ENCODE measurements at regions not wholly inside any gene's neighbourhood (a gene's known extent, or its start where the extent isn't known, plus 50 kb on each side); places are given as distances from the start of the nearest gene placed in this dataset.
A peak's percentile ranks its signal among the peaks of the same experiment; 100 is the strongest.

GRCh38 chr6:170025935-170026750 lies 264.7 kb downstream of the DLL1 start:
- Histone ChIP-seq H3K9me3 (ENCODE audit: control insufficient read depth in 4 of 4, insufficient read depth in 3 of 4, low read length in 3 of 4) (no peaks in the 10 kb centered on the region), H3K9ac (ENCODE audit: insufficient read depth in 1 of 2, low read length in 2 of 2) (no peak overlapping the region), H3K4me3 (no peak overlapping the region), H3K36me3 (ENCODE audit: control insufficient read depth in 4 of 4, insufficient read depth in 4 of 4, low read length in 4 of 4) (no peaks in the 10 kb centered on the region), H3K4me1 (ENCODE audit: control insufficient read depth in 5 of 5, insufficient read depth in 5 of 5, low read length in 5 of 5) (peaks cover 0 to 23% (median 7%) of the 10 kb centered on the region in 5 donors), H3K27me3 (ENCODE audit: control insufficient read depth in 3 of 3, insufficient read depth in 3 of 3, low read length in 2 of 3) (peaks cover 0 to 22% (median 6%) of the 10 kb centered on the region in 3 donors), H3K27ac (ENCODE audit: low read depth in 1 of 2, low read length in 1 of 2) (peak overlapping the region in 1 of 2 donors; percentile 44)
- TF ChIP-seq CTCF (IDR thresholded peaks at IDR 0.05; ENCODE audit: control extremely low read depth, extremely low read depth): no peak
- ATAC-seq (ENCODE audit: insufficient read depth, low FRiP score) (peak; percentile 37), DNase-seq (peak; percentile 31 to 69 (median 57))
- 82 to 88% methylated on average over 23 of the region's 23 CpGs for WGBS, 2 donors

GRCh38 chr6:170025341-170025911 lies 265.5 kb downstream of the DLL1 start:
- ATAC-seq (ENCODE audit: insufficient read depth, low FRiP score) (no peak), DNase-seq (no peak)
- H3K4me1 ChIP-seq (ENCODE audit: control insufficient read depth in 5 of 5, insufficient read depth in 5 of 5, low read length in 5 of 5): peaks cover 0 to 16% (median 7%) of the 10 kb centered on the region in 5 donors
- H3K4me3 ChIP-seq: no peak overlapping the region
- H3K36me3 ChIP-seq (ENCODE audit: control insufficient read depth in 4 of 4, insufficient read depth in 4 of 4, low read length in 4 of 4): no peaks in the 10 kb centered on the region
- 75 to 81% methylated on average over 20 of the region's 20 CpGs for WGBS, 2 donors
- no peak for TF ChIP-seq CTCF (IDR thresholded peaks at IDR 0.05; ENCODE audit: control extremely low read depth, extremely low read depth)
- peak overlapping the region in 1 of 2 donors; percentile 44 for H3K27ac ChIP-seq (ENCODE audit: low read depth in 1 of 2, low read length in 1 of 2)
- H3K9me3 ChIP-seq (ENCODE audit: control insufficient read depth in 4 of 4, insufficient read depth in 3 of 4, low read length in 3 of 4): no peaks in the 10 kb centered on the region
- H3K27me3 ChIP-seq (ENCODE audit: control insufficient read depth in 3 of 3, insufficient read depth in 3 of 3, low read length in 2 of 3): peaks cover 0 to 23% (median 6%) of the 10 kb centered on the region in 3 donors
- H3K9ac ChIP-seq (ENCODE audit: insufficient read depth in 1 of 2, low read length in 2 of 2): no peak overlapping the region

- no peak for TF ChIP-seq CTCF (IDR thresholded peaks at IDR 0.05; ENCODE audit: control extremely low read depth, extremely low read depth)
- no peak overlapping the region for H3K9ac ChIP-seq (ENCODE audit: insufficient read depth in 1 of 2, low read length in 2 of 2)
- ATAC-seq (ENCODE audit: insufficient read depth, low FRiP score) (no peak), DNase-seq (peak; percentile 90 to 96 (median 95))
- peaks cover 0 to 16% (median 7%) of the 10 kb centered on the region in 5 donors for H3K4me1 ChIP-seq (ENCODE audit: control insufficient read depth in 5 of 5, insufficient read depth in 5 of 5, low read length in 5 of 5)
- H3K4me3 ChIP-seq: no peak overlapping the region
- H3K36me3 ChIP-seq (ENCODE audit: control insufficient read depth in 4 of 4, insufficient read depth in 4 of 4, low read length in 4 of 4): no peaks in the 10 kb centered on the region
- H3K27ac ChIP-seq (ENCODE audit: low read depth in 1 of 2, low read length in 1 of 2): peak overlapping the region in 1 of 2 donors; percentile 10
- peaks cover 0 to 20% (median 6%) of the 10 kb centered on the region in 3 donors for H3K27me3 ChIP-seq (ENCODE audit: control insufficient read depth in 3 of 3, insufficient read depth in 3 of 3, low read length in 2 of 3)
- WGBS, 2 donors: 54 to 66% methylated on average over 7 of the region's 7 CpGs
- H3K9me3 ChIP-seq (ENCODE audit: control insufficient read depth in 4 of 4, insufficient read depth in 3 of 4, low read length in 3 of 4): no peaks in the 10 kb centered on the region
Measured at GRCh38 chr6:170024940-170025339, 265.9 kb downstream of the DLL1 start.

All from lung (tissue), 11 donors.